Vagina (tissue), 2 donors: ENCODE measurements at regions not wholly inside any gene's neighbourhood (a gene's known extent, or its start where the extent isn't known, plus 50 kb on each side); places are given as distances from the start of the nearest gene placed in this dataset.

Experiments used
- DNase-seq, 2 donors: peaks; one replicate each; pipeline ENCODE4 v3.0.0-alpha.2; 2017; ENCODE audit errors: extremely low spot score in 2 of 2
- H3K27ac ChIP-seq: fragments of 200-600 bp; sonication (generic); one replicate; pipeline ENCODE4 v1.5.1; 2019
- H3K27me3 ChIP-seq: fragments of 200-600 bp; sonication (generic); one replicate; pipeline ENCODE4 v1.5.1; 2019
- H3K36me3 ChIP-seq, 2 donors: fragments of 200-600 bp; sonication (generic); one replicate each; pipeline ENCODE4 v1.5.1; 2017 to 2019
- H3K4me1 ChIP-seq: fragments of 200-600 bp; sonication (generic); one replicate; pipeline ENCODE4 v1.5.1; 2019
- H3K4me3 ChIP-seq, 2 donors: fragments of 200-600 bp; sonication (generic); 1 replicate in 1 of 2; 2 replicates in 1 of 2; pipeline ENCODE4 v1.5.1; 2016 to 2019
- H3K9me3 ChIP-seq: fragments of 200-600 bp; sonication (generic); one replicate; pipeline ENCODE4 v1.5.1; 2019
- POLR2A ChIP-seq, 2 donors: fragments of 450-650 bp; IDR thresholded peaks; one replicate each; pipeline ENCODE4 v1.6.1; 2017; ENCODE audit warnings: antibody characterized with exemption in 2 of 2, mild to moderate bottlenecking in 2 of 2, moderate library complexity in 2 of 2
- POLR2AphosphoS5 ChIP-seq, 2 donors: sonication (generic); formaldehyde crosslinking; IDR thresholded peaks; one replicate each; pipeline ENCODE4 v1.9.0; 2017; ENCODE audit warnings: antibody characterized with exemption in 2 of 2, mild to moderate bottlenecking in 2 of 2, low read depth in 1 of 2; ENCODE audit not compliant: insufficient read depth in 1 of 2
- intact Hi-C: fragments of 100-400 bp; cut with DNase I; formaldehyde crosslinking; loops from one replicate; pipeline ENCODE4 v1.15.1; 2023
- TF ChIP-seq, protein P1 (sequence below), 3 experiments: fragments of 450-650 bp in 2 of 3; fragments of 200-600 bp in 1 of 3; sonication (generic) in 1 of 3; IDR thresholded peaks; one replicate each; pipeline ENCODE4 v1.5.1; 2017 to 2019; ENCODE audit warnings: antibody characterized with exemption in 3 of 3, mild to moderate bottlenecking in 2 of 3, moderate library complexity in 2 of 3

DNA sequence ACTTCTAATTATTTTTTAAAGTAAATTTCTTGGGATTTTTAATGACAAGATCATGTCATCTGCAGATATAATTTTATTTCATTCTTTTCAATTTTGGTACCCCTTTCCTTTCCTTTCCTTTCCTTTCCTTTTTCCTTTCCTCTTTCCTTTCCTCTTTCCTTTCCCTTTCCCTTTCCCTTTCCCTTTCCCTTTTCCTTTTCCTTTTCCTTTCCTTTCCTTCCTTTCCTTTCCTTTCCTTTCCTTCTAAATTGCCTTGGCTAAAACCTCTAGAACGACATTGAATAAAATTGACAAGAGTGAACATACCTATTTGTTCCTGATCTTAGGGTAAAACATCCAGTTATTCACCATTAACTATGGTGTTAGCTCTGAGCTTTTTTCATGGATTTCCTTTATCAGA is 334.1 kb downstream of the NDFIP2 start:
- Histone ChIP-seq H3K9me3 (no peaks in the 10 kb centered on the region), H3K27ac (no peak overlapping the region), H3K36me3 (no peaks in the 10 kb centered on the region), H3K4me1 (no peaks in the 10 kb centered on the region), H3K4me3 (no peak overlapping the region), H3K27me3 (no peaks in the 10 kb centered on the region)
- no peak for TF ChIP-seq POLR2AphosphoS5 (IDR thresholded peaks at IDR 0.05; ENCODE audit: insufficient read depth in 1 of 2, low read depth in 1 of 2)
- TF ChIP-seq, protein P1, sequence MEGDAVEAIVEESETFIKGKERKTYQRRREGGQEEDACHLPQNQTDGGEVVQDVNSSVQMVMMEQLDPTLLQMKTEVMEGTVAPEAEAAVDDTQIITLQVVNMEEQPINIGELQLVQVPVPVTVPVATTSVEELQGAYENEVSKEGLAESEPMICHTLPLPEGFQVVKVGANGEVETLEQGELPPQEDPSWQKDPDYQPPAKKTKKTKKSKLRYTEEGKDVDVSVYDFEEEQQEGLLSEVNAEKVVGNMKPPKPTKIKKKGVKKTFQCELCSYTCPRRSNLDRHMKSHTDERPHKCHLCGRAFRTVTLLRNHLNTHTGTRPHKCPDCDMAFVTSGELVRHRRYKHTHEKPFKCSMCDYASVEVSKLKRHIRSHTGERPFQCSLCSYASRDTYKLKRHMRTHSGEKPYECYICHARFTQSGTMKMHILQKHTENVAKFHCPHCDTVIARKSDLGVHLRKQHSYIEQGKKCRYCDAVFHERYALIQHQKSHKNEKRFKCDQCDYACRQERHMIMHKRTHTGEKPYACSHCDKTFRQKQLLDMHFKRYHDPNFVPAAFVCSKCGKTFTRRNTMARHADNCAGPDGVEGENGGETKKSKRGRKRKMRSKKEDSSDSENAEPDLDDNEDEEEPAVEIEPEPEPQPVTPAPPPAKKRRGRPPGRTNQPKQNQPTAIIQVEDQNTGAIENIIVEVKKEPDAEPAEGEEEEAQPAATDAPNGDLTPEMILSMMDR (IDR thresholded peaks at IDR 0.05) = no peak
- TF ChIP-seq POLR2A (IDR thresholded peaks at IDR 0.05) = no peak
- DNase-seq = no peak
- intact Hi-C loops = no loop called here

DNA sequence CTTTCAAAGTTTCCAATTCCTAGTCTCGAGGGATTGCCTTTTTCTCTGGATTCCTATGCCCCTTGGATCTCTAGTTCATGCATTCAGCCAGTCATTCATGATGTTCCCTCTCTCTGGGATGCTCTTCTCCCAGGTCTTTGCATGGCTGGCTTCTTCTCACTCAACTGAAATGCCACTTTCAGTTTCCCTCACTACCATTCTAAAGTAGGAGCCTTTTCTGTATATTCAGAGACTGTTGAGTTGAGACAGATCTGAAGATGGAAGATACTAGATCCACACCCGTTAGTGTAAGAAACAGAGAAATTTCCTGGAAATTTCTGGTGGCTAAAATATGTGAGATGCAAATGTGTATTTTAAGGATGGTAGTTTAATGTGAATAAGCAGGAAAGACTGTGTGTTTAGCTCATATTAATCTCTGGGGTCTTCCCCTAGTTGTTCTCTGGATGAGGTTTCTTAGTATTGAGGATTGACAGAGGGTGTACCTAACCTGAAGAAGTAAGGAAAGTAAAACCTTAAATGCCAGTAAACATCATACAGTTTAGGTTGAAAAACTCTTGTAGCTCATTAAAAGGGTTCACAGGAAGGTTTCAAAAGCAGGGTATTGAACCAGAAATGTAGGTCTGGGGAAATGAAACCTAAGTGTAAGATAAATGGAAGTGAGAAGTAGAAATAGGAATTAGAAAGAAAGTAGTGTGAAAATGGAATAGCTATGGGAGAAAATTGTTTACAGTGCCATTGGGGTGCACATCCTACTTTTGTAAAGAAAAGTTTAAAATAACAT is 331.3 kb downstream of the NDFIP2 start:
- no peaks in the 10 kb centered on the region for H3K36me3 ChIP-seq
- intact Hi-C loops = no loop called here
- H3K4me1 ChIP-seq = no peaks in the 10 kb centered on the region
- H3K27ac ChIP-seq = no peak overlapping the region
- H3K27me3 ChIP-seq = no peaks in the 10 kb centered on the region
- TF ChIP-seq, protein P1 (IDR thresholded peaks at IDR 0.05) = no peak
- TF ChIP-seq POLR2A (IDR thresholded peaks at IDR 0.05) (no peak), POLR2AphosphoS5 (IDR thresholded peaks at IDR 0.05; ENCODE audit: insufficient read depth in 1 of 2, low read depth in 1 of 2) (no peak)
- no peak for DNase-seq
- H3K4me3 ChIP-seq = no peak overlapping the region
- no peaks in the 10 kb centered on the region for H3K9me3 ChIP-seq

DNA sequence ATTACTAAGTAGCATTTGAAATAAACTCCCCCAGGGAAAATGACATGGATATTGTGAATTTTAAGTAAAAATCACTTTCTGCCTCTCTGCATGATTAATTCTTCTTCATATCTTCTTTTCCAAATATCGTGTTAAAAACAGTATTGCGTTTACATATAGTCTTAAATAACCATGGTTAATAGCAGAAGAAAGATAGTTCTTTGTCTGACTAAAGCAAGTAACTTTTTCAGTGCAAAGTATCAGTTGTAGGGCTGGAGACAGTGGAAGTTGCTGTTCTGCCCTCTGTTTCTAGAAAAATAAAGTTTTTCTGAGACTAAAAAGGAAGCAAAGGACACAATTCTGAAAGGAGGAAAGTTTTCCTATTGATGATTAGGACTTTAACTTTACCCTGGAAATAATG is 330.2 kb downstream of the NDFIP2 start:
- no peaks in the 10 kb centered on the region for H3K9me3 ChIP-seq
- intact Hi-C loops = no loop called here
- no peaks in the 10 kb centered on the region for H3K27me3 ChIP-seq
- no peak overlapping the region for H3K27ac ChIP-seq
- no peaks in the 10 kb centered on the region for H3K4me1 ChIP-seq
- no peaks in the 10 kb centered on the region for H3K36me3 ChIP-seq
- no peak overlapping the region for H3K4me3 ChIP-seq
- TF ChIP-seq POLR2A (IDR thresholded peaks at IDR 0.05) (no peak), POLR2AphosphoS5 (IDR thresholded peaks at IDR 0.05; ENCODE audit: insufficient read depth in 1 of 2, low read depth in 1 of 2) (no peak)
- TF ChIP-seq, protein P1 (IDR thresholded peaks at IDR 0.05) = no peak
- no peak for DNase-seq

DNA sequence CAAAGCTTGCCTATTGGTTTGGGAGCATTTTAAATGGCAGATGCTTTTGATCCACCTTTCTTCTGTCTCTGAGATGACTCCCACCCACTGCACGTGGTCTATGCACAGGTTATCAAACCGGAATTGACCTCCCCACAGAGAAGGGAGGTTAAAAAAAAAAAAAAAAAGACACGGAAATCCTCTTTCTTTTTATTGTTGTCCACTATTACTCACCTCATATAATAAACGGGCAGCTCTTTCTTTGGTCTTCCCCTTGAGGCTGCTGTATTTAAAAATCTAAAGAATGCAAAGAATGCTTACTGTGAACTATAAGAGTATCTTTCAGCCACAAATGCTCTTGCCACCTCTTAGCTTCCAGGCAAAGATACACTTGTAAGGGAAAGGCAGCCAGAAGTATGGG is 329.7 kb downstream of the NDFIP2 start:
- H3K36me3 ChIP-seq = no peaks in the 10 kb centered on the region
- no peaks in the 10 kb centered on the region for H3K4me1 ChIP-seq
- no peaks in the 10 kb centered on the region for H3K27me3 ChIP-seq
- TF ChIP-seq, protein P1 (IDR thresholded peaks at IDR 0.05) = no peak
- no peak for TF ChIP-seq POLR2AphosphoS5 (IDR thresholded peaks at IDR 0.05; ENCODE audit: insufficient read depth in 1 of 2, low read depth in 1 of 2)
- no peak for TF ChIP-seq POLR2A (IDR thresholded peaks at IDR 0.05)
- intact Hi-C loops = no loop called here
- H3K9me3 ChIP-seq = no peaks in the 10 kb centered on the region
- H3K27ac ChIP-seq = no peak overlapping the region
- no peak overlapping the region for H3K4me3 ChIP-seq
- no peak for DNase-seq

DNA sequence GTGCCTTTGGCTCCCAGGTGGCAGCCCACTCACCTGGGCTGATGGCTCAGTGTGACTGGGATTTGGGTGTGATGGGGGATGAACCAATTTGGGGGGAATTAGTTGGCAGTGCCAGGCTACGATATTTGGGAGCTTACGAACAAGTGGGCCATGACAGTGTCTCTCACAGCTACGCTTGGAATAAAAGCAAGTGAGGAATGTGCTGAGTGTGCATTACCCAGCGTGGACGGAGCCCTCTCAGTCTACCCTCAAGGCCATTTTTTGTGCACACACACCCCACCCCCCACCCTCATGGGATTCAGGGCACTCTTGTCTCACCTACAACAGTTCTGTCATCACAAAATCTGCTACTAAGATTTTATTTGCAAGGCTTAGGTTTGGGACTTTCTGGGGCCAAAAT is 329.1 kb downstream of the NDFIP2 start:
- no peak overlapping the region for H3K4me3 ChIP-seq
- no peak overlapping the region for H3K27ac ChIP-seq
- H3K36me3 ChIP-seq = no peaks in the 10 kb centered on the region
- no peaks in the 10 kb centered on the region for H3K27me3 ChIP-seq
- no peaks in the 10 kb centered on the region for H3K9me3 ChIP-seq
- H3K4me1 ChIP-seq = no peaks in the 10 kb centered on the region
- no peak for TF ChIP-seq POLR2AphosphoS5 (IDR thresholded peaks at IDR 0.05; ENCODE audit: insufficient read depth in 1 of 2, low read depth in 1 of 2)
- TF ChIP-seq POLR2A (IDR thresholded peaks at IDR 0.05) = no peak
- TF ChIP-seq, protein P1 (IDR thresholded peaks at IDR 0.05) = no peak
- intact Hi-C loops = no loop called here
- DNase-seq = no peak
